ENCODE measurements at regions not wholly inside any gene's neighbourhood (a gene's known extent, or its start where the extent isn't known, plus 50 kb on each side); places are given as distances from the start of the nearest gene placed in this dataset.
"Not testable (repeated sequence)": the region's sequence is repeated elsewhere in the genome, so short reads cannot be mapped to it uniquely, and the experiment has no call there.

GRCh38 chr10:128576336-128576735 is 450.1 kb upstream of the MKI67 start:
- DNase-seq (ENCODE audit: low read depth, low spot score), result no peak

DNA sequence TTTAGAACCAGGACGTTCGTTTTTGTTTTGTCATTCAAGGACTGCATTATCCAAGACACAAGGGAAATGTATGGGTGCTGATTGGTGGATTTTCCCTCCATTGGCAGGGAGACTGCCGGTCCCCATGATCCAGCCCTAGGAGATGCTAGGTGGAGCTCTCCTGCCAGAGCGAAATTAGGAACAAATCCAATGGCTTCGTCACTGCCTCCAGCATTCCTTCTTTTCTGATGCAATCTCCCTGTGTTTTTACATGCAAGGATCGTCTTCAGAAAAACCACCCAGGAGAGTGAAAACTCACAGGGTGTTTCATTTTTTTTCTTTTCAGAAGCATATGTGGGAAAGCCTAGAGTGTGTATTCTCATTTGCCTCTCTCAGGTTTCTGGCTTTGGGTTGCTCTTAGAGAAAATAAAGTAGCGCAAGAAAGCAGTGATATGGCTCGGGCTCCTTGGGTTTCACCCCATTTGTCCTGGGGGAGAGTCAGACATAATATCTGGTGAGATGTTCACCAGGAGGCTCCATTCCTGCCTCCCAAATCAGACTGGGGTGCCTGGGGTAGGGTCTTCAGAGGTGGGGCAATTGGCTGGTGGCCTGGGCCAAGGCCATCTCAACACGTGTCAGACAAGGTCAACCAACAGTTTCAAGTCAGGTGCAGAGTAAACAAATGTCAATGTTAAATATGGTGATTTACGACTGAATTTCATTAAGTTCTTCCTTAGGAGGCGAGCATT is 450.9 kb upstream of the MKI67 start:
- no peak for DNase-seq (ENCODE audit: low read depth, low spot score)

- DNase-seq (ENCODE audit: low read depth, low spot score), result no peak
These were observed 451.9 kb upstream of the MKI67 start for GRCh38 chr10:128577958-128578750.

DNA sequence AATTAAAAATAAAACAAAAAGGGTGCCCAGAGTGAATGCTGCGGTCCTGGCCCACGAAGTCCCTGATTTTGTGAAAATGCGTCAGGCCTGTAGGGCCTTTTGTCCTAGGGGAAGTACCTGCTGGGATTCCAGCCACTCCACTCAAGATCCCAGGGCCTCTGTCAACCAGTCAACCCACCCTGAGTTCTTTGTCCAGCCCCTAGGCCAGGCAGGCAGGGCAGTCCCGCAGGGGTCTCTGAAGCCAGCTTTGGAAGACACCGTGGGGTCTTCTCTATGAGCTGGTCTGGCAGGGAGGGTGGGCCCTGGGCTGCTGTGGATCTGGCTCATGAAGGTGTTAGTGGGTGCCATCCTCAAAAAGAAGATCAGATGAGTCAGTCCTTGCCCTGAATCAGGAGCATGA is 452.5 kb upstream of the MKI67 start:
- DNase-seq (ENCODE audit: low read depth, low spot score), result no peak

DNA sequence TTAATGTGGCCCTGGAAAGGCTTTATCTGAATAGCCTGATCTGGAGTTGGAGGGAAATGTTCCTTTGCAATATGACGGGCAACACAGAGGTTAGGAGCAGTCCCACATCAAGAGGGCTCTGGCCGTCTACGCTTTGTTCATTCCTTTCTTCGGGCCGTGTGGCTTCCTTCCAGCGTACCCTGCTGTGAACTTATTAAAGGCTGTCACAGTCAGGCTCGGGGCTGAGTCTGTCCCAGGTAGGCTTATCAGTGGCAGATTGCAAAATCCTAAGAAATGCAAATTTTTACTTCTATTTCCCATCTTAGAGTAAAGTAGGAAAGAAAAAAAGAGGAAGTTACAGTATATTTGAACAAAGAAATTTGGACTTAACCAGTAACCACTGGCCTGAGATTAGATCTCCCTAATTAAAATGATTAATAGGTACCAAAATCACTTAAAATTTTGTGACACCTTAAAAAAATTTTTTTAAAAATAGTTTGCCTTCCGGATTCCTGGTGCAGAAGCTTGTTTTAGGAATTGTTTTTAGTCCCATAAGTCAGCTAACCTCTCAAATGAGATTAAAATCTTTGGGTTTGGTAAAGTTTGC is 453.1 kb upstream of the MKI67 start:
- no peak for DNase-seq (ENCODE audit: low read depth, low spot score)

GRCh38 chr10:128579901-128580300 is 453.7 kb upstream of the MKI67 start:
- DNase-seq (ENCODE audit: low read depth, low spot score), result no peak

GRCh38 chr10:128583125-128583524 is 456.9 kb upstream of the MKI67 start:
- not testable (repeated sequence) for DNase-seq (ENCODE audit: low read depth, low spot score)

- DNase-seq (ENCODE audit: low read depth, low spot score), result not testable (repeated sequence)
These were observed 460.4 kb upstream of the MKI67 start for GRCh38 chr10:128586599-128586998.

DNA sequence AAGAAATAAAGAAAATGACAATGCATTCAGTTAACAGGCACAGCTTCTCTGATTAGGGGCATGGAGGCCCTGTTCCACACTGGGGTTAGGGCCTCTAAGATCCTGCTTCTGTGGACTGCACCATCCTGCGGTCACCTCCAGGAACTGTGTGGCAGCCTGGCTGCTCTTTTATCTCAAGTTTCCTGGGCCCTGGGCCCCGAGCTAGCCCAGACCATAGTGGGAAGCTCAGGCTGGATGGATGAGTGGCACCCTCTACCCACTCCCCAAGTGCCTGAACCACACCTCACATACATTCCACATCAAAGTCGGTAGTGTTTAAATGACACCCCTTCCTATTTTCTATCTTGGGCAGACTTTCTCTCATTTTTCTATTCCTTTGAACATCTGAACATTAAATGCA is 461.5 kb upstream of the MKI67 start:
- DNase-seq (ENCODE audit: low read depth, low spot score), result no peak

- no peak for DNase-seq (ENCODE audit: low read depth, low spot score)
These were observed 462.2 kb upstream of the MKI67 start for GRCh38 chr10:128588402-128588801.

GRCh38 chr10:128594688-128595087 is 468.5 kb upstream of the MKI67 start:
- no peak for DNase-seq (ENCODE audit: low read depth, low spot score)

GRCh38 chr10:128596906-128597305 is 470.7 kb upstream of the MKI67 start:
- no peak for DNase-seq (ENCODE audit: low read depth, low spot score)

GRCh38 chr10:128599030-128599429 is 472.8 kb upstream of the MKI67 start:
- no peak for DNase-seq (ENCODE audit: low read depth, low spot score)

DNA sequence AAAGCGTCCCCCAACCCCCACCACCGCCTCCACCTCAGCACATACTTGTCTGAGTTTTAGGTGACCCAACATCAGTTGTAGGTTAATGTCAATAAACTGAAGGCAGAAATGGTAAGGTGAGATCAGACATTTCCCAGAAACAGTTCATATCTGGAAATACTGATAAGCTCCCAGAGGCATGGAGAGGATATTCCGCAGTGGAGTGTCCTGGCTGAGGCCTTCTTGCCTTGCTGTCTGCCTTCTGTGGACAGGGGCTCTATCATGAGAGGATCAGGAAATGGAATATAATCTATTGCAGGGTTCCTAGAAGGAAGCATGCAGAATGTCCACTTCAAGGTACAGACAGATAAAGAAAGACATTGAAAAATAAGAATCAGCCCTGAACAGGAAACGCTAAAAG is 473.3 kb upstream of the MKI67 start:
- DNase-seq (ENCODE audit: low read depth, low spot score), result no peak

- no peak for DNase-seq (ENCODE audit: low read depth, low spot score)
These were observed 476.0 kb upstream of the MKI67 start for GRCh38 chr10:128602183-128602582.

DNA sequence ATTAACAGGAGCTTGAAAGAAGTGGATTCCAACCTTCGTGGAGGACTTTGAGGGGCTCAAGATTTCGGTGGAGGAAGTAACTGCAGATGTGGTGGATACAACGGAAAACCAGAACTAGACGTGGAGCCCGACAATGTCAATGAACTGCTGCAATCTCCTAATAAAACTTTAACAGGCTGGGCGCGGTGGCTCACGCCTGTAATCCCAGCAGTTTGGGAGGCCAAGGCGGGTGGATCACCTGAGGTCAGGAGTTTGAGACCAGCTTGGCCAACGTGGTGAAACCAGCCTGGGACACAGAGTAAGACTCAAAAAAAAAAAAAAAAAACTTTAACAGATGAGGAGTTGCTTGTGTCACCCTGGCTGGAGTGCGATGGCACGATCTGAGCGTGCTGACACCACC is 477.8 kb upstream of the MKI67 start:
- no peak for DNase-seq (ENCODE audit: low read depth, low spot score)

DNA sequence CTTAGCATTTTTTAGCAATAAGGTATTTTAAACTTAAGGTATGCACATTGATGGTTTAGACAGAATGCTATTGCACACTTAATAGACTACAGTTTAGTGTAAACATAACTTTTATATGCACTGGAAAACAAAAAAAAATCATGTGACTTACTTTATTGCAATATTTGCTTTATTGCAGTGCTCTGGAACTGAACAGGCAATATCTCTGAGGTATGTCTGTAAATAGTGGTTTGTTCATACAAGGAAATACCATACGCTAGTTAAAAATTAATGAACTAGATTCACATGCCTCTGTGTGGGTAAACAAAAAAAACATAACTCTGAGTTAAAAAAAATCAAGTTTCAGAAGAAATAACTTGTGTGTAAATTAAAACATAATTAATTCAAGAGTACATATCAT is 479.0 kb upstream of the MKI67 start:
- no peak for DNase-seq (ENCODE audit: low read depth, low spot score)

DNA sequence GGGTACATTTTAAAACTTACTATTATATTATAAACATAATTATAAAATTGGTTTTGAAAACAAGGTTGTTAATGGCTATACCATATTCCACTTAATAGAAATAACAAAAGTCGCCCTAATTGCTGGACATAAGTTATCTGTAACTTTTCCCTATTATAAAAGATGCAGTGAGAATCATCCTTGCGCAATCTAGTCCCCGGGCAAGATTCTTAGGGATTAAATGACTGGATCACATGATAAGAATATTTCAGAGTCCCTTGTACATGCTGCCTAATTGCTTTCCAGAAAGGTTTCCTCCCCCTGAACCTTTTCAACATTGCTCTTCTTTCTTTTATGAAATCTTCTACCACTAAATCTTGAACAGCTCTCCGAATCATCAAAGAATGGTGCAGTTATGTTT is 479.8 kb upstream of the MKI67 start:
- no peak for DNase-seq (ENCODE audit: low read depth, low spot score)

- DNase-seq (ENCODE audit: low read depth, low spot score), result no peak
These were observed 482.6 kb upstream of the MKI67 start for GRCh38 chr10:128608791-128609190.

GRCh38 chr10:128609460-128609859 is 483.2 kb upstream of the MKI67 start:
- DNase-seq (ENCODE audit: low read depth, low spot score), result no peak

- DNase-seq (ENCODE audit: low read depth, low spot score), result no peak
These were observed 483.9 kb upstream of the MKI67 start for GRCh38 chr10:128610113-128610512.

GRCh38 chr10:128612195-128612594 is 486.0 kb upstream of the MKI67 start:
- DNase-seq (ENCODE audit: low read depth, low spot score), result no peak

- DNase-seq (ENCODE audit: low read depth, low spot score), result no peak
These were observed 486.4 kb upstream of the MKI67 start for GRCh38 chr10:128612631-128613030.
